Kidney (tissue), 13 donors: ENCODE measurements at regions not wholly inside any gene's neighbourhood (a gene's known extent, or its start where the extent isn't known, plus 50 kb on each side); places are given as distances from the start of the nearest gene placed in this dataset.

Experiments
- DNase-seq, 5 donors: peaks; one replicate each; pipeline ENCODE4 v3.0.0-alpha.2; 2013 to 2020
- FAIRE-seq: peaks from 2 replicates; lab custom pipeline; 2012; peaks lifted over from hg19 to GRCh38; lab: Jason Lieb, UNC
- H3K27ac ChIP-seq, 2 donors: one replicate each; pipeline ENCODE4 v1.7.0; 2013; ENCODE audit warnings: low read depth in 2 of 2, low read length in 2 of 2, inconsistent platforms in 1 of 2
- H3K27me3 ChIP-seq: one replicate; pipeline ENCODE4 v1.7.1; 2013; ENCODE audit warnings: low read length, inconsistent platforms; ENCODE audit not compliant: control insufficient read depth, insufficient read depth
- H3K36me3 ChIP-seq, 3 donors: one replicate each; pipeline versions ENCODE4 v1.7.0 to v1.7.1; 2013; ENCODE audit warnings: low read length in 3 of 3, control low read depth in 1 of 3, inconsistent platforms in 1 of 3; ENCODE audit not compliant: insufficient read depth in 3 of 3, control insufficient read depth in 2 of 3
- H3K4me1 ChIP-seq, 3 donors: one replicate each; pipeline versions ENCODE4 v1.7.0 to v1.7.1; 2013; ENCODE audit warnings: low read length in 3 of 3, inconsistent platforms in 1 of 3, low read depth in 1 of 3; ENCODE audit not compliant: control insufficient read depth in 2 of 3, insufficient read depth in 2 of 3
- H3K4me3 ChIP-seq, 3 donors: one replicate each; pipeline versions ENCODE4 v1.7.0 to v1.8.1; 2013; ENCODE audit warnings: low read length in 3 of 3, control low read depth in 1 of 3, inconsistent platforms in 1 of 3
- H3K9ac ChIP-seq, 3 donors: one replicate each; pipeline versions ENCODE4 v1.7.0 to v1.7.1; 2013; ENCODE audit warnings: low read length in 3 of 3, control low read depth in 1 of 3, inconsistent platforms in 1 of 3
- H3K9me3 ChIP-seq, 3 donors: one replicate each; pipeline versions ENCODE4 v1.7.0 to v1.7.1; 2013; ENCODE audit warnings: low read length in 3 of 3, control low read depth in 1 of 3, inconsistent platforms in 1 of 3; ENCODE audit not compliant: control insufficient read depth in 2 of 3, insufficient read depth in 1 of 3
- CTCF ChIP-seq: IDR thresholded peaks from 3 replicates; pipeline ENCODE4 v1.5.1; 2012; ENCODE audit warnings: mild to moderate bottlenecking, moderate library complexity, borderline replicate concordance; ENCODE audit not compliant: insufficient read depth; ENCODE audit errors: extremely low read depth
- intact Hi-C: fragments of 100-400 bp; cut with DNase I; formaldehyde crosslinking; loops from one replicate; pipeline ENCODE4 v1.11.1; 2022
- donor health status: control.
- donor health status: control.
- donor health status: control.
- donor health status: control.
- donor health status: control.
- donor health status: DM: yes; HTN: yes; CAD: no.
- donor health status: Normal renal cell carcinoma (clear cell type).

- Histone ChIP-seq H3K9ac (no peak overlapping the region), H3K4me3 (no peak overlapping the region), H3K27me3 (no peaks in the 10 kb centered on the region), H3K27ac (no peak overlapping the region), H3K36me3 (no peaks in the 10 kb centered on the region), H3K9me3 (peaks cover 0 to 2% (median 0%) of the 10 kb centered on the region in 3 donors), H3K4me1 (no peaks in the 10 kb centered on the region)
- no peak for TF ChIP-seq CTCF
- intact Hi-C loops: no loop called here
- DNase-seq (no peak), FAIRE-seq (no peak)
These were observed 952.6 kb upstream of the MAP3K7 start for GRCh38 chr6:91539456-91539855.

GRCh38 chr6:91538622-91539021 lies 951.8 kb upstream of the MAP3K7 start:
- no peak for FAIRE-seq
- intact Hi-C loops: no loop called here

GRCh38 chr6:91534614-91535013 lies 947.7 kb upstream of the MAP3K7 start:
- no peaks in the 10 kb centered on the region for H3K36me3 ChIP-seq
- H3K9me3 ChIP-seq: peaks cover 0 to 2% (median 0%) of the 10 kb centered on the region in 3 donors
- intact Hi-C loops: no loop called here
- TF ChIP-seq CTCF: no peak
- FAIRE-seq (no peak), DNase-seq (no peak)
- H3K4me1 ChIP-seq: no peaks in the 10 kb centered on the region
- H3K9ac ChIP-seq: no peak overlapping the region
- no peak overlapping the region for H3K27ac ChIP-seq
- no peak overlapping the region for H3K4me3 ChIP-seq
- no peaks in the 10 kb centered on the region for H3K27me3 ChIP-seq

More at GRCh38 chr6:91538622-91539021, 951.8 kb upstream of the MAP3K7 start:
- Histone ChIP-seq H3K9ac (no peak overlapping the region), H3K27ac (no peak overlapping the region), H3K36me3 (no peaks in the 10 kb centered on the region), H3K27me3 (no peaks in the 10 kb centered on the region), H3K9me3 (peaks cover 0 to 2% (median 0%) of the 10 kb centered on the region in 3 donors), H3K4me1 (no peaks in the 10 kb centered on the region), H3K4me3 (no peak overlapping the region)
- TF ChIP-seq CTCF: no peak
- DNase-seq: no peak

- FAIRE-seq: no peak
- Histone ChIP-seq H3K4me3 (no peak overlapping the region), H3K4me1 (no peaks in the 10 kb centered on the region), H3K9me3 (no peaks in the 10 kb centered on the region), H3K27me3 (no peaks in the 10 kb centered on the region), H3K9ac (no peak overlapping the region), H3K27ac (no peak overlapping the region), H3K36me3 (no peaks in the 10 kb centered on the region)
- no peak for DNase-seq
- intact Hi-C loops: no loop called here
- TF ChIP-seq CTCF: no peak
These were observed 936.6 kb upstream of the MAP3K7 start for GRCh38 chr6:91523511-91523910.
